ENCODE measurements at regions not wholly inside any gene's neighbourhood (a gene's known extent, or its start where the extent isn't known, plus 50 kb on each side); places are given as distances from the start of the nearest gene placed in this dataset.
A peak's percentile ranks its signal among the peaks of the same experiment; 100 is the strongest.
"Not testable (repeated sequence)": the region's sequence is repeated elsewhere in the genome, so short reads cannot be mapped to it uniquely, and the experiment has no call there.

DNA sequence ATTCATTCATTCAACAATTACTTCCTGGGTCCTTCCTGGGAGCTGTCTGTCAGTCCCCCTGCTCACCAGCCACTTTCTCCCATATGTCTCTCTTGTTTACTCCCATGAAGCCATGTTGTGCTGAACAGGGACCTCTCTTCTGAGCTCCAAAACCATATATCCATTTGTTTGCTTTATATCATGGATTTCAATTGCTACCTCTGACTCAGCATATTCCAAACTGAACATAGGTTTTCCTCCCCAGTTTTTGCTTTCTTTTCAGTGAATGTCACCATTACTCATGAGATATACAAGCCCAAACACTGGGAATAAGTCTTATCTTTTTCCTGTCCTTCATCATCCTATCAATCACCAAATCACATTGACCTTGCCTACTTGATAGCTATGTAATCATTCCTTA lies 152.5 kb upstream of the P2RY1 start:
- TF ChIP-seq, protein P1, sequence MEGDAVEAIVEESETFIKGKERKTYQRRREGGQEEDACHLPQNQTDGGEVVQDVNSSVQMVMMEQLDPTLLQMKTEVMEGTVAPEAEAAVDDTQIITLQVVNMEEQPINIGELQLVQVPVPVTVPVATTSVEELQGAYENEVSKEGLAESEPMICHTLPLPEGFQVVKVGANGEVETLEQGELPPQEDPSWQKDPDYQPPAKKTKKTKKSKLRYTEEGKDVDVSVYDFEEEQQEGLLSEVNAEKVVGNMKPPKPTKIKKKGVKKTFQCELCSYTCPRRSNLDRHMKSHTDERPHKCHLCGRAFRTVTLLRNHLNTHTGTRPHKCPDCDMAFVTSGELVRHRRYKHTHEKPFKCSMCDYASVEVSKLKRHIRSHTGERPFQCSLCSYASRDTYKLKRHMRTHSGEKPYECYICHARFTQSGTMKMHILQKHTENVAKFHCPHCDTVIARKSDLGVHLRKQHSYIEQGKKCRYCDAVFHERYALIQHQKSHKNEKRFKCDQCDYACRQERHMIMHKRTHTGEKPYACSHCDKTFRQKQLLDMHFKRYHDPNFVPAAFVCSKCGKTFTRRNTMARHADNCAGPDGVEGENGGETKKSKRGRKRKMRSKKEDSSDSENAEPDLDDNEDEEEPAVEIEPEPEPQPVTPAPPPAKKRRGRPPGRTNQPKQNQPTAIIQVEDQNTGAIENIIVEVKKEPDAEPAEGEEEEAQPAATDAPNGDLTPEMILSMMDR (IDR thresholded peaks at IDR 0.05; ENCODE audit: insufficient read depth, low read depth, low read length): no peak
- no peak overlapping the region for H3K4me3 ChIP-seq (ENCODE audit: low read depth, low read length)
- no peak for DNase-seq (ENCODE audit: low read depth)

- no peak overlapping the region for H3K4me3 ChIP-seq (ENCODE audit: low read depth, low read length)
- DNase-seq (ENCODE audit: low read depth): no peak
- TF ChIP-seq, protein P1 (IDR thresholded peaks at IDR 0.05; ENCODE audit: insufficient read depth, low read depth, low read length): no peak
These were observed 151.4 kb upstream of the P2RY1 start for GRCh38 chr3:152683521-152683999.

GRCh38 chr3:152684279-152684678 lies 150.7 kb upstream of the P2RY1 start:
- H3K4me3 ChIP-seq (ENCODE audit: low read depth, low read length): no peak overlapping the region
- TF ChIP-seq, protein P1 (IDR thresholded peaks at IDR 0.05; ENCODE audit: insufficient read depth, low read depth, low read length): no peak
- no peak for DNase-seq (ENCODE audit: low read depth)

DNA sequence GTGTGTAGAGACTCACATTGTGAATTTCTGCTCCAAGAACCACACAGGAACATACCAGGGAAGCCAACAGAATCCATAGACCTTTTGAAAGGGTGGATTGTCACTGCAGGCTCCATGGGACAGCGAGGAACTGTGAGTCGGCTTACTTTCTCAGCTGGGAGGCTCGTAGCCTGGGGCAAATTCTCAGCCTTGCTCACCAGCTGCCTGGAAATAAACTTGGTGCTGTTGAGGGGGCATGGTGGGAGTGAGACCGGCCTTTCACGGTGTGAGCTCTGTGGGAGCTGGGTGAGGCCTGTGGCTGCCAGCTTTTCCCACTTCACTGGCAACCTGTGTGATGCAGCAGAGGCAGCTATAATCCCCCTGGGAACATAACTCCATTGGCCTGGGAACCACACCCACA lies 146.6 kb upstream of the P2RY1 start:
- TF ChIP-seq, protein P1 (IDR thresholded peaks at IDR 0.05; ENCODE audit: insufficient read depth, low read depth, low read length): no peak
- peak; percentile 5 for DNase-seq (ENCODE audit: low read depth)
- no peak overlapping the region for H3K4me3 ChIP-seq (ENCODE audit: low read depth, low read length)

GRCh38 chr3:152692326-152692725 lies 142.6 kb upstream of the P2RY1 start:
- H3K4me3 ChIP-seq (ENCODE audit: low read depth, low read length); DNase-seq (ENCODE audit: low read depth): not testable (repeated sequence)

DNA sequence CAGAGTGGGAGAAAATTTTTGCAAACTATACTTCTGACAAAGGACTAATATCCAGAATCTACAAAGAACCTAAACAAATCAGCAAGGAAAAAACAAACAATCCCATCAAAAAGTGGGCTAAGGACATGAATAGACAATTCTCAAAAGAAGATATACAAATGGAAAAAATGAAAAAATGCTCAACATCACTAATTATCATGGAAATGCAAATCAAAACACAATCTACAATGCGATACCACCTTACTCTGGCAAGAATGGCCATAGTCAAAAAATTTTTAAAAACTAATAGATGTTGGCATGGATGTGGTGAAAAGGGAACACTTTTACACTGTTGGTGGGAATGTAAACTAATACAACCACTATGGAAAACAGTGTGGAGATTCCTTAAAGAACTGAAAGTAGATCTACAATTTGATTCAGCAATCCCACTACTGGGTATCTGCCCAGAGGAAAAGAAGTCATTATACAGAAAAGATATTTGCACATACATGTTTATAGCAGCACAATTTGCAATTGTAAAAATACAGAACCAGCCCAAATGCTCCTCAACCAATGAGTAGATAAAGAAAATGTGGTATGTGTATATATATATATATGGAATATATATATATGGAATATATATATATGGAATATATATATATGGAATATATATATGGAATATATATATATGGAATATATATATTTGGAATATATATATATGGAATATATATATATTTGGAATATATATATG lies 141.2 kb upstream of the P2RY1 start:
- not testable (repeated sequence) for DNase-seq (ENCODE audit: low read depth); H3K4me3 ChIP-seq (ENCODE audit: low read depth, low read length)

DNA sequence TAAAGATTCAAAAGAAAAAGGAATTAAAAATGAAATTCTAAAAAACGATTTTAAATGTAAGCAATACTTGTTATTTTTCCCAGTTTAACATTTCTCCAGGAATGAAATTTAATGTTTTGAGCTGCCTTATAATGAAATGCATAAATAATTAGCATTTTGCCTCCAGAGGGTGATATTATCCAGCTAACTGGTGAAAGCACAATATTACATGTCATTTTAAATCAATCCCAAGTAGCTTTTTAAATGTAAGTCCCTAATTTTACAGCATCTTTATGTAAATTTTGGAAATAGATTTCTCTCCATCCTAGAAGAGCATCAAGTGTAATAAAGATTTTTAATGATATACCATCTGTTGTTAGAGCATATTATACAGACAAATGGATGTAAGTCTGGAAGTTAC lies 139.1 kb upstream of the P2RY1 start:
- no peak for DNase-seq (ENCODE audit: low read depth)
- H3K4me3 ChIP-seq (ENCODE audit: low read depth, low read length): no peak overlapping the region
- TF ChIP-seq, protein P1 (IDR thresholded peaks at IDR 0.05; ENCODE audit: insufficient read depth, low read depth, low read length): no peak

- no peak overlapping the region for H3K4me3 ChIP-seq (ENCODE audit: low read depth, low read length)
- no peak for DNase-seq (ENCODE audit: low read depth)
- TF ChIP-seq, protein P1 (IDR thresholded peaks at IDR 0.05; ENCODE audit: insufficient read depth, low read depth, low read length): no peak
These were observed 138.0 kb upstream of the P2RY1 start for GRCh38 chr3:152696962-152697361.

All from fibroblast of villous mesenchyme (primary cell).